ENCODE measurements at regions not wholly inside any gene's neighbourhood (a gene's known extent, or its start where the extent isn't known, plus 50 kb on each side); places are given as distances from the start of the nearest gene placed in this dataset.

DNA sequence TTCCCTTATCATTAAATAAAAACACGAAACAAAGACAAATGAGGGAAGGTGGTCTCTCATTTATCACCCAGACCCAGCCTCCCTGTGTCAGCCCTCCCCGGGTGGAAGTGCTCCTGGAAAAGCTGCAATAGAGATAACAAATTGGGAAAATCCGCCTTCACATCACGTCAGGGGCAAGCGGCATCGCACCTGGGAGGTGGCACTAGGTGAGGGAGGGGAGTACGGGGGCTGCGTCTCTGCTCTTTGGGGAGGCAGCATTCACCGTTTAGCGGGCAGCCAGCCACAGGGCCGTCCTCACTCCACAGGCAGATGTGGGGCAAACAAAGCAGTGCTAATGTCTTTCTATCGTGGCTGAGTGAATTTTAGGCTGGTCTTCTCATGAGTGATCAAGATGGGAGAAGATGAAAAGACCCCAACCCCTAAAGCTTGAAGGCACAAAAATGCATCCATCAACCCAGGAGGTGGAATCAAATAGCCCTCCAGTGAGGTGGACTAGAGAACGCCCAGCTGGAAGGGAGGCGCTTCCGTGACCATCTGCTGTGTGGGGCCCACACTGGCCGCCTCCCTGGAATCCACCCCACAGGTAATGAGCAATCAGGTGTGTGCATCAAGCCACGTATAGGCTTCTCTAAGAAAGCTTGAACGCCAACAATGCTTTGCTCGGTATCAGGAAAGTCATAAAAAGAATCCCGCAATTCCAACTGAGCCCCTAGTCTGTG, 629.5 kb downstream of the BRD1 start:
- DNase-seq = no peak

- peak; percentile 60 for DNase-seq
Measured at GRCh38 chr22:49197505-49197904, 630.2 kb downstream of the BRD1 start.

DNA sequence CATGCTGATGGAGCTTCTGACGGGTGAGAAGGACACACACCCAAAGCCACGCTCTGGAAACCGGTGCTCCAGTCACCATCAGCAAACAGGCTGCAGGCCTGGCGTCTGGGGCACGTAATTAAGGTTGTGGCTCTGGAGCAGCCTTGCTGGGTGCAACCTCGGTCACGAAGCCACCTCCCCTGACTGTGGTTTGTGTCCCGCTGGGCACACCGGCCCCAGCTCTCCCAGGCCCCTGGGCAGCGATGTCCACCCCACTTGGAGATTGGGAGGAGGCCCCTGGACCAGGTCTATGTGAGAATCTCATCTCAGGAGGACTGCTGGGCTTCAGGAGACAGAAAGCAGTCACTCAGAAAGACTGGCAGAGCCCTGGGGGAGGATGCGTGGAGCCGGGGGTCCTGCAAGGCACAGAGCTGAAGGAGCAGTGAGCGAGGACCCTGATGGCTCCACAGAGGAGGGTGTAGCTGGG, 631.6 kb downstream of the BRD1 start:
- DNase-seq = no peak

- no peak for DNase-seq
Measured at GRCh38 chr22:49195636-49196035, 632.0 kb downstream of the BRD1 start.

- no peak for DNase-seq
Measured at GRCh38 chr22:49193901-49194465, 633.7 kb downstream of the BRD1 start.

DNA sequence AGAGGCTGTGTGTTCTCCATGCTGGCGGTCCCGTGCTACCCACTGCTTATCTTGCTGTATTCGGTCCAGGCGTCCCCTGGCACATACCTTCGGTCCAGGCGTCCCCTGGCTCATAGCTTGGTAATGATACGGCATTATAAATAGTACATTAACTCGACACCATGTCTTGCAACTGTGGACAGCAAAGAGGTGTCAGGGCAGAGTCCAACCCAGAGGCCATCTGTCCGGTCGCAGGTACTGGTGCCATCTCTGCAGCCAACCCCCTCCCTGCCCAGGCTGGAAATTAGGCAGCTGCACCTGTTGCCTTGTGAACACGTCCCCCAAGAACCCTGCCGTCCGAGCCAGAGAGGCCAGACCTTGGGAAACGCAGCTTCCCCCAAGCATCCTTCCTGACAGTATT, 634.3 kb downstream of the BRD1 start:
- no peak for DNase-seq

- DNase-seq = no peak
Measured at GRCh38 chr22:49192857-49193250, 634.8 kb downstream of the BRD1 start.

GRCh38 chr22:49192180-49192856, 635.4 kb downstream of the BRD1 start:
- no peak for DNase-seq

GRCh38 chr22:49191506-49191980, 636.1 kb downstream of the BRD1 start:
- DNase-seq = no peak

- no peak for DNase-seq
Measured at GRCh38 chr22:49190816-49191505, 636.7 kb downstream of the BRD1 start.

DNA sequence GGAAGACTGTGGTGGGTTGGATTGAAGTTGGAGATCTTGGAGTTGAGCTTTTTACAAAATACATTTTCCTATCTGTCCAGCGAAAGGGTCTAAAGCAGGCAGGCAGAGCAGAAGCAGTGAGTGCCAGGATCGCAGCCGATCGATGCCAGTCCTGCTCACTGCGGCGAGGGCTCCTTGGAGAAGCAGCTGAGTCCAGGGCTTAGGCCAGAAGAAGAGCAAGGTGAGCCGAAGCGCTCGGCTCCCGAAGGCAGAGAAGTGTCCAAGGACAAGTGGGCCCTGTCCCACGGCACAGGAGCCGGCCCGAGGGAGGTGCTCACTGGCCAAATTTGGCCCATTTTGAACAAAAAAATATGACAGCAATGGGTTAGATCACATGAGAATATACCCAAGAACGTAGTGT, 637.8 kb downstream of the BRD1 start:
- DNase-seq = no peak

GRCh38 chr22:49188591-49188990, 639.1 kb downstream of the BRD1 start:
- no peak for DNase-seq

- no peak for DNase-seq
Measured at GRCh38 chr22:49188091-49188490, 639.6 kb downstream of the BRD1 start.

GRCh38 chr22:49186762-49187161, 640.9 kb downstream of the BRD1 start:
- DNase-seq = no peak

DNA sequence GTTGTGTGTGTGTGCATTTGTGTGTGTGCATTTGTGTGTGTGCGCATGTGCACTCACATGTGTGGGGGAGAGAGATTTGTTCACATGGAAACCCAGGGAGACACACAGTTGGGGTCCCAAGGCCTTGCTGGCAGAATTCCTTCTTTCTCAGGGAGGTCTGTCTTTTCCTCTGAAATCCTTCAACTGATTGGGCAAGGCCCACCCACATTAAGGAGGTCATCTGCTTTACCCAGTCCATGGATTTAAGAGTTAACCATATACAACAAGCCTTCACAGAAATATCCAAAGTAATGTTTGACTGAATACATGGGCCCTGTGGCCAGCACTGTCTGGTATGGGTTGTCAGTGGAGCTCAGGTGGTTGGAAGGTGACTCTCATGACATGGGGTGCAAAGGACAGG, 641.4 kb downstream of the BRD1 start:
- no peak for DNase-seq

- DNase-seq = no peak
Measured at GRCh38 chr22:49185312-49185969, 642.2 kb downstream of the BRD1 start.

DNA sequence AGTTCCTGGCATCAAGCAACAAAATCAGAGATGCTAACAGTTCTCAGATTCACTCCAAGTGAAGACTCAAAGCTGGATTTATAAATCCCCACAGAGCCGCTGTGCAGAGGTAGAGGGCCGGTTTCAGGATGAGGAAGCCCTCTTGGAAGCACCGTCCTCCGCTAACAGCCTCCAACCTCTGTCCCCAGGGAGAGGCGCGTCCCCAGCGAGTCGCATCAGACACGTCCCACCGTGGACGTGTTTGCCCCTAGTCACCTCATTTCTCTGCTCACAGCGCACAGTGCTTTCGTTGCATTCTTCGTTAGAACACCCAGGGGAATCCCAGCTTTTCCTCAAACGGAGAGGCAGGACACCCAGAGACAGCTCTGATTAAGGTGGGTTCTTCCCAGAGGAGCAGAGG, 642.9 kb downstream of the BRD1 start:
- DNase-seq = no peak

DNA sequence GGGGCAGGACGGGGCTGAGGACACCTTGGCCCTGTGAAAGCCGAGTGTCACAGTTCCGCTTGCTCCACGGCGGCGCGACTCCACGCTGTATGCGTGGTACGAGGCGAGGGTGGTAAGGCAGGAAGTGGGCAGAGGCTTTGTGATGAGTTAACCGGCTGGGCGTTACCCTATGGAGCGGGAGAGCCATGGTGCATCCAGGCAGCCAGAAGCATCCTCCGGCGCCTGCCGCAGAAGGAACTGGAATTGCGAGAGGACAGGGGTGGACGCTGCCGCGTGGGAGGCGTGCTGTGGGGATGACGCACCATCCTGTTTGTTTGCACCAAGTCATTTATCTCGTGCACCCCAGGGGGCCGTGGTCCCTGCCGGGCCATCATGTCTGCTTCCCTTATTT, 643.9 kb downstream of the BRD1 start:
- DNase-seq = no peak

DNA sequence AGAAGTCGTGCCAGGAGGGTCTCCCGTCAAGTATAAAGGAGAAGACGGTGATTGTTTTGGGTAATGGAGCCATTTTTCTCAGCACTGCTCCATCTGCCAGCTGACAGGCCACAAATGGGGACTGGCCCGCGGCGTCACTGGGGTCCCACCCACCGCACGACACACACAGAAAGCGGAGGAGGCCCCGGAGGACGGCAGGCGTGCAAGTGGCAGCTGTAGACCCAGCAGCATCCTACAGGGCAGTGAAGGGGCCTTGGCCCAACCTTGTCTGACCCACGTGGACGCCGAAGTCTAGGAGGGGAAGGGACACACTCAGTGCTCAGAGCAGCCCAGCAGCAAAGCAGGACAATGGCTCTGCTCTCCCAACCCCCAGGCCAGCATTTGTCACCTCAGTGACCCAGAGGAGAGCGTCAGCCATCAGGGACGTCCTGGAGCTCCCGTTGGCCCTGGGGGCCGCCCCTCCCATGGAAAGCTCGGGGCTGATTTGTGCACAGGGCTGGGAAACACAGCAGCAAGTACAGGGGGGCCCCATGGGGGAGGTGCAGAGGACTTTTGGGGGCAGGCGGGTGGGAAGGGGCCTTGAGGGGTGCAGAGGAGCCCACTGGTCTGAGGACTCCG, 644.4 kb downstream of the BRD1 start:
- DNase-seq = no peak

DNA sequence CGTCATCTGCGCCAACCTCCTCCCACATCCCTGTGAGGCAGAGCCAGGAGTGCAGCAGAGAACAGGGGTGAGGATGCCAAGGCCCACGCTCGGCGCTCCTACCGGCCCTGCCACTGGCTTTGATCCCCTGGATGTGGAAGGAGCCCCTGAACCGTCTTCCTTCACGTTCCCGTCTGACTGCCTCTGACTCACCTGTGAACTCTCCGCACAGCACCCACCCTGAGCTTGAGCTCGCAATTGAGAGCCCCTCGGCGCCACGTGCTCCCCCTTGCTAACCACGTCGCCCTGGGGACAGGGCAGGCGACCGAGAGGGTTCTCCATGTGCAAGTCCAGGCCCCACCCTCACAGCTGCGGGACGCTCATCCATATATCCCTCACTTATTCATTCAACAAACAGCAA, 645.3 kb downstream of the BRD1 start:
- no peak for DNase-seq

DNA sequence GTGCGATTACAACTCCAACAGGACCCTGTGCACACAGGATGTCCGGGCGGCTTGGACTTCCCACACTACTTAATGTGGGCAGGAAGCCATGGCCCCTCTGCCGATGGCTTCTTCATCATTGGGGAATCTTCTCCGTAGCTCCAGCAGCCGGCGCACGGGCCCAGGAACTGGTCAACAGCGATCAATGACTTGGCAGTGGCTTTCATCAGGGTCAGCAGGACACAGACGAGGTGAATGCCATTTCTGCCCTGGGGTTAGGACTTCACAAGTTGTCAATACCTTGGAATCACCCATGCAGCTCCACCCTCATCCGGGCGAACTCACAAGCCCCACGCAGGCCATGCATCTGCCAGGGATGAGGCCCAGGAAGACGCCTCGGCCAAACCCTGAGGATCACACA, 645.7 kb downstream of the BRD1 start:
- DNase-seq = no peak

DNA sequence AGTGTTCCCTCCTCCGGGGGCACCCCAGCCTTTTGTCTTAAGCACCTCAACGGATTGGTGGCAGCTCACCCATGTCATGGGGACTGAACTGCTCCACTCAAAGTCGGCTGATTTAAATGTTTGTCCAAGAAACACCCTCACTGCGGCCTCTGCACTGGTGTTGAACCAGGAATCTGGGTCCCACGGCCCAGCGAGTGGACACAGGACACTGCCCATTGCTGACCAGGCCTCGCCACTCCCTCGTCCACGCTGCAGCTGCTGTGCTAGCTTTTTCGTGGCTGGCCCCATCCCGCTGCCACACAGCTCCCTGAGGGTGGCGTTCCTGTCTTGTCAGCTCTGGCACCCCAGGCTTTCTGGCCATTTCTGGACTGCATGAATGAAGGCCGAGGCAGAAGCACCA, 646.2 kb downstream of the BRD1 start:
- DNase-seq = no peak

GRCh38 chr22:49180683-49181024, 647.0 kb downstream of the BRD1 start:
- DNase-seq = no peak

All from NCI-H345 (cell line).